Stomach (tissue), 8 donors: ENCODE measurements at regions not wholly inside any gene's neighbourhood (a gene's known extent, or its start where the extent isn't known, plus 50 kb on each side); places are given as distances from the start of the nearest gene placed in this dataset.
A peak's percentile ranks its signal among the peaks of the same experiment; 100 is the strongest.

Source experiments
- DNase-seq, 2 donors: peaks; one replicate each; pipeline versions ENCODE4 v3.0.0 to v3.0.0-alpha.2; 2013 to 2019
- H3K27ac ChIP-seq, 5 donors: fragments of 200-600 bp in 4 of 5; sonication (generic) in 4 of 5; one replicate each; pipeline ENCODE4 v1.5.1; 2013 to 2019; ENCODE audit warnings: mild to moderate bottlenecking in 1 of 5, moderate library complexity in 1 of 5
- H3K27me3 ChIP-seq, 3 donors: fragments of 200-600 bp; sonication (generic); one replicate each; pipeline ENCODE4 v1.5.1; 2017 to 2019; ENCODE audit warnings: mixed run types in 1 of 3
- H3K36me3 ChIP-seq, 4 donors: fragments of 200-600 bp; sonication (generic); 1 replicate in 3 of 4; 2 replicates in 1 of 4; pipeline ENCODE4 v1.5.1; 2016 to 2019
- H3K4me1 ChIP-seq, 4 donors: fragments of 200-600 bp; sonication (generic); one replicate each; pipeline ENCODE4 v1.5.1; 2016 to 2019
- H3K4me3 ChIP-seq, 4 donors: fragments of 200-600 bp; sonication (generic) in 3 of 4; one replicate each; pipeline ENCODE4 v1.5.1; 2016 to 2019; ENCODE audit warnings: mild to moderate bottlenecking in 1 of 4
- H3K9me3 ChIP-seq, 4 donors: fragments of 200-600 bp; sonication (generic); one replicate each; pipeline ENCODE4 v1.5.1; 2016 to 2019
- EP300 ChIP-seq: sonication (generic); formaldehyde crosslinking; IDR thresholded peaks from one replicate; pipeline ENCODE4 v1.6.1; 2017; ENCODE audit warnings: antibody characterized with exemption
- POLR2A ChIP-seq, 4 donors: fragments of 450-650 bp; IDR thresholded peaks; one replicate each; pipeline ENCODE4 v1.6.1; 2016; ENCODE audit warnings: antibody characterized with exemption in 4 of 4, control low read depth in 2 of 4, mild to moderate bottlenecking in 1 of 4, moderate library complexity in 1 of 4
- POLR2AphosphoS5 ChIP-seq, 3 donors: sonication (generic); formaldehyde crosslinking; IDR thresholded peaks; one replicate each; pipeline ENCODE4 v1.6.1; 2016; ENCODE audit warnings: antibody characterized with exemption in 3 of 3
- WGBS, 5 donors: extraction: QIAGEN DNeasy Blood & Tissue Kit in 3 of 5; methylation state at CpG; one replicate each; pipeline versions ENCODE4 v1.1.5 to v1.1.7; 2013 to 2018; 5-methylcytosine and 5-hydroxymethylcytosine counted together
- intact Hi-C: fragments of 100-400 bp; cut with DNase I; formaldehyde crosslinking; loops from one replicate; pipeline ENCODE4 v1.15.1; 2023; ENCODE audit warnings: low total_unique reads
- TF ChIP-seq, protein P1 (sequence below), 7 experiments: fragments of 450-650 bp in 4 of 7; fragments of 200-600 bp in 3 of 7; sonication (generic) in 3 of 7; IDR thresholded peaks; one replicate each; pipeline ENCODE4 v1.5.1; 2016 to 2019; ENCODE audit warnings: antibody characterized with exemption in 7 of 7, control low read depth in 2 of 7, mild to moderate bottlenecking in 1 of 7
- donor health status: healthy with polysubstance abuse.
- donor health status: Bipolar disorder and iron deficiency.
- donor health status: healthy.

GRCh38 chr19:56939951-56940350 is 99.4 kb upstream of the PEG3 start:
- DNase-seq, result no peak
- Histone ChIP-seq H3K4me3 (no peak overlapping the region), H3K4me1 (peaks cover 0 to 4% (median 0%) of the 10 kb centered on the region in 4 donors), H3K9me3 (peaks cover 0 to 75% (median 44%) of the 10 kb centered on the region in 4 donors), H3K27me3 (peaks cover 0 to 36% (median 0%) of the 10 kb centered on the region in 3 donors), H3K27ac (no peak overlapping the region), H3K36me3 (no peaks in the 10 kb centered on the region)
- intact Hi-C loops, result no loop called here
- 89 to 95% (median 91%) methylated on average over 11 of the region's 11 CpGs for WGBS, 5 donors
- TF ChIP-seq POLR2A (IDR thresholded peaks at IDR 0.05) (no peak), EP300 (no peak), POLR2AphosphoS5 (IDR thresholded peaks at IDR 0.05) (no peak)

DNA sequence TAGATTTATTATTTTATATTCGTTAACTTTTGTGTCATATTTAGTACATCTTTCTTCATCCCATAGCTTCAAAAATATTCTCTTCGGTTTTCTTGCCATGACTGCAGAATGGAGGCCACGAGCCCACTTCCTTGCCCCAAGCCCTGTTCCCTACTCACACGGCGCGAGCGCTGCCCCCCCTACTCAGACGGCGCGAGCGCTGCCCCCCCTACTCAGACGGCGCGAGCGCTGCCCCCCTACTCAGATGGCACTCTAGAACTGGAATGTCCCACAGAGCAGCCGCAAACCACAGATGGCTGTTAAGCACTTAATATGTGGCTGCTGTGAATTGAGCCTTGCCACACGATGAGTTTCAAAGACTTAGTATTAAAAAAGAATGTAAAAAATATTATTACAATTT is 102.2 kb upstream of the PEG3 start:
- Histone ChIP-seq H3K36me3 (no peaks in the 10 kb centered on the region), H3K27me3 (peaks cover 0 to 36% (median 0%) of the 10 kb centered on the region in 3 donors), H3K4me3 (no peak overlapping the region), H3K4me1 (peaks cover 0 to 4% (median 0%) of the 10 kb centered on the region in 4 donors), H3K27ac (no peak overlapping the region), H3K9me3 (peaks cover 0 to 71% (median 38%) of the 10 kb centered on the region in 4 donors)
- peak; percentile 38 to 76 for DNase-seq
- TF ChIP-seq EP300, result no peak
- TF ChIP-seq, protein P1, sequence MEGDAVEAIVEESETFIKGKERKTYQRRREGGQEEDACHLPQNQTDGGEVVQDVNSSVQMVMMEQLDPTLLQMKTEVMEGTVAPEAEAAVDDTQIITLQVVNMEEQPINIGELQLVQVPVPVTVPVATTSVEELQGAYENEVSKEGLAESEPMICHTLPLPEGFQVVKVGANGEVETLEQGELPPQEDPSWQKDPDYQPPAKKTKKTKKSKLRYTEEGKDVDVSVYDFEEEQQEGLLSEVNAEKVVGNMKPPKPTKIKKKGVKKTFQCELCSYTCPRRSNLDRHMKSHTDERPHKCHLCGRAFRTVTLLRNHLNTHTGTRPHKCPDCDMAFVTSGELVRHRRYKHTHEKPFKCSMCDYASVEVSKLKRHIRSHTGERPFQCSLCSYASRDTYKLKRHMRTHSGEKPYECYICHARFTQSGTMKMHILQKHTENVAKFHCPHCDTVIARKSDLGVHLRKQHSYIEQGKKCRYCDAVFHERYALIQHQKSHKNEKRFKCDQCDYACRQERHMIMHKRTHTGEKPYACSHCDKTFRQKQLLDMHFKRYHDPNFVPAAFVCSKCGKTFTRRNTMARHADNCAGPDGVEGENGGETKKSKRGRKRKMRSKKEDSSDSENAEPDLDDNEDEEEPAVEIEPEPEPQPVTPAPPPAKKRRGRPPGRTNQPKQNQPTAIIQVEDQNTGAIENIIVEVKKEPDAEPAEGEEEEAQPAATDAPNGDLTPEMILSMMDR (IDR thresholded peaks at IDR 0.05), result no peak
- TF ChIP-seq POLR2A (IDR thresholded peaks at IDR 0.05), result no peak
- no peak for TF ChIP-seq POLR2AphosphoS5 (IDR thresholded peaks at IDR 0.05)
- 45 to 74% (median 59%) methylated on average over 17 of the region's 17 CpGs for WGBS, 5 donors
- intact Hi-C loops, result no loop called here

DNA sequence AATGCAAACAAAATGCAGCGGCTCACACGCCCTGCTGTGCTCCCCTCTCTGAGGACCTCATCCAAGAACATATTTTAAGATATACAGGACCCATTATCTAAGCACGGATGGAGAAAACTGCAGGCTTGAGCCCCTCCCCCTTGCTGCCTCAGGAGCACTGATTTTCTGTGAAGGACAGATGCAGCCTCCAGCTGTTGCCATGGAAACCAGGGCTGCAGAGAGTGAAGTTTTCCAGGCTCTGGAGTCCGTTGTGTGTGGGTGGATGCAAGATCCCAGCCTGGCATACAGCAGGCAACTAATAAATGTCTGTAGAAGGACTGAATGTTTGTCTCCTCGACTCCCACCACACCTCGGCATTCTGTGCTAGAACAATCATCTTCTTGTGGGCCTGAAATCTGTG is 105.6 kb upstream of the PEG3 start:
- TF ChIP-seq EP300, result no peak
- TF ChIP-seq POLR2A (IDR thresholded peaks at IDR 0.05), result no peak
- TF ChIP-seq, protein P1 (IDR thresholded peaks at IDR 0.05), result no peak
- TF ChIP-seq POLR2AphosphoS5 (IDR thresholded peaks at IDR 0.05), result no peak
- H3K36me3 ChIP-seq, result no peaks in the 10 kb centered on the region
- H3K27me3 ChIP-seq, result peaks cover 0 to 31% (median 0%) of the 10 kb centered on the region in 3 donors
- no peak overlapping the region for H3K27ac ChIP-seq
- peaks cover 0 to 65% (median 39%) of the 10 kb centered on the region in 4 donors for H3K9me3 ChIP-seq
- intact Hi-C loops, result no loop called here
- WGBS, 5 donors, result 24 to 33% (median 27%) methylated on average over 6 of the region's 6 CpGs
- peaks cover 0 to 4% (median 0%) of the 10 kb centered on the region in 4 donors for H3K4me1 ChIP-seq
- DNase-seq, result peak in 1 of 2 donors; percentile 73
- no peak overlapping the region for H3K4me3 ChIP-seq

- Histone ChIP-seq H3K9me3 (peaks cover 0 to 65% (median 39%) of the 10 kb centered on the region in 4 donors), H3K4me3 (no peak overlapping the region), H3K4me1 (peaks cover 0 to 4% (median 0%) of the 10 kb centered on the region in 4 donors), H3K27ac (no peak overlapping the region), H3K36me3 (no peaks in the 10 kb centered on the region), H3K27me3 (peaks cover 0 to 21% (median 0%) of the 10 kb centered on the region in 3 donors)
- intact Hi-C loops, result no loop called here
- WGBS, 5 donors, result 66 to 76% (median 73%) methylated on average over 7 of the region's 7 CpGs
- no peak for DNase-seq
- no peak for TF ChIP-seq POLR2AphosphoS5 (IDR thresholded peaks at IDR 0.05)
- no peak for TF ChIP-seq EP300
- no peak for TF ChIP-seq POLR2A (IDR thresholded peaks at IDR 0.05)
- TF ChIP-seq, protein P1 (IDR thresholded peaks at IDR 0.05), result no peak
Measured at GRCh38 chr19:56947206-56947605, 106.7 kb upstream of the PEG3 start.

DNA sequence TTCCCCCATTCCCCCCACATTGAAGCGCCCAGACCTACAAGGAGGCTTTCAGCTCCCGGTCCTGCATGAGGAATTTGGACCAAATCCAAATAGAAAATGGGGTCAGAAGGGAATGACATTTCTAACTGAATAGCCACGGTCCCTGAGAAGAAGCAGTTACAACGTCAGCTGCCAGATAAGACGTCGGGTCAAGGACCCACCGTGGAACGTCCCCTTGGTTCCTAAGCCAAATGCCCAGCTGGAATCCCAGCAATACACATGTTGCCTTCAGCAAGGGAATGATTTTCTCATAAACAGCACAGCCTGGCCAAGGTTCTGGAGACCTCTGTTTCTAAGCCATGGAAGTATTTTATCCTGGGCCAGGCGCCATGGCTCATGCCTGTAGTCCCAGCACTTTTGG is 109.1 kb upstream of the PEG3 start:
- Histone ChIP-seq H3K9me3 (peaks cover 0 to 66% (median 37%) of the 10 kb centered on the region in 4 donors), H3K4me3 (no peak overlapping the region), H3K36me3 (no peaks in the 10 kb centered on the region), H3K27me3 (peaks cover 0 to 7% (median 0%) of the 10 kb centered on the region in 3 donors), H3K27ac (no peak overlapping the region), H3K4me1 (no peaks in the 10 kb centered on the region)
- DNase-seq, result peak in 1 of 2 donors; percentile 59
- TF ChIP-seq POLR2A (IDR thresholded peaks at IDR 0.05), result no peak
- TF ChIP-seq, protein P1 (IDR thresholded peaks at IDR 0.05), result no peak
- TF ChIP-seq EP300, result no peak
- no peak for TF ChIP-seq POLR2AphosphoS5 (IDR thresholded peaks at IDR 0.05)
- intact Hi-C loops, result no loop called here
- WGBS, 5 donors, result 49 to 63% (median 57%) methylated on average over 9 of the region's 9 CpGs
